NCI-H460 (cell line): ENCODE measurements at regions not wholly inside any gene's neighbourhood (a gene's known extent, or its start where the extent isn't known, plus 50 kb on each side); places are given as distances from the start of the nearest gene placed in this dataset.
"Not testable (repeated sequence)": the region's sequence is repeated elsewhere in the genome, so short reads cannot be mapped to it uniquely, and the experiment has no call there.

Source experiments
- DNase-seq: peaks from one replicate; pipeline ENCODE4 v3.0.0-alpha.2; 2016; ENCODE audit warnings: low read depth; ENCODE audit errors: extremely low read depth

- DNase-seq: not testable (repeated sequence)
Observed at GRCh38 chr2:209261366-209262053, 162.3 kb upstream of the MAP2 start.

DNA sequence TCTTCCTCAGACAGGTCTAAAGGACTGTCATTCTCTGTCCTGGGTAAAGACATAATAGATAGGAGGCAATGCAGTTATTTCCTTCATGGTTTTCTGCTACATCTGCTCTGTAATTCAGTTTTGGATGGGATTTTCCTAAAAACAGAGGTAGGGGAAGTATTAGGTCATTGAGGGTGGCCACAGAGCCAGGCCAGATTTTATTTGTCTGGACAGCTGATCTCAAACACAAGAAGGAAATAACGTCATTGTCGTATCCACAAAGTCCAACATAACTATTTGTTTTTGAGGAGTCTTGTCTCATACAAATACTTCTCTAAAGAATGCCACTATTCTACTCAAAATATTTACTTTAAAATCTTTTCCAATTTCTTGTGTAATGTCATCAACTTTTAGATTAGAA is 154.8 kb upstream of the MAP2 start:
- no peak for DNase-seq

DNA sequence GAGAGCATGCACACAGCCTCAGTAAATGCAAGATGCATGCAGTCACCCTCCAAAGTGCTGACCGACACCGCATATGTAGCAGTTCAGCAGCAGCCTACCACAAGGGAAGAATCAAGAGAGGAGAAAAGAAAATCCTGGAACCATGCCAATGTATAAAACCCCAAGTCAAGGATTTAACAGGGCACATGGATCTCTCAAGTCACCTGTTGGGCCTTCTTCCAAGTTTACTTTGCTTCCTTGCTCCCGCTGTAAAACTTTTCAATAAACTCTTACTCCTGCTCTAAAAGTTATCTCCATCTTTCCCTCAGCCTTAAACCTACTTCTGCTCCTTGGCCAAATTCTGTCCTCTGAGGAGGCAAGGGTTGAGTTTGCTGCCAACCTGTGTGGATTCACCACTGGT is 147.8 kb upstream of the MAP2 start:
- DNase-seq: no peak

GRCh38 chr2:209277444-209277843 is 146.4 kb upstream of the MAP2 start:
- DNase-seq: no peak

DNA sequence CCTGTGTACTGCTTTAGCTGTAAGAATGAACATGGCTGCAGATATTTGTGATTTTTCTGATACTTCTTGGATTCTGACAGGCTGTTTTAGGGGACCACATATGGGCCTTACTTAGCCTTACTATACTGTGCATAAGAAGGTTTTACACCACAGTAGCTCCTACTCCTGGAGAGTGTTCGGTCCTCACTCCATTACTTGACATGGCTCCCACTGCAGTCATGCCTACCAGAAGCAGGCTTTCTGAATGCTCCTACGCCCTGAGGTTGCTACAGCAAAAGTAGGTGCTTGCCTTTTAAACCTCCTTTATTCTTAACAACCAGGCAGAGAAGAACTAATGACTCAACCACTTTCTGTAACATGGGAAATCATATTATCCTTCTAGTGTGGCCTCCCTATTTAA is 125.2 kb upstream of the MAP2 start:
- DNase-seq: no peak

- not testable (repeated sequence) for DNase-seq
Observed at GRCh38 chr2:209299478-209299877, 124.4 kb upstream of the MAP2 start.

- DNase-seq: not testable (repeated sequence)
Observed at GRCh38 chr2:209300766-209301165, 123.1 kb upstream of the MAP2 start.

- no peak for DNase-seq
Observed at GRCh38 chr2:209305026-209305425, 118.8 kb upstream of the MAP2 start.

DNA sequence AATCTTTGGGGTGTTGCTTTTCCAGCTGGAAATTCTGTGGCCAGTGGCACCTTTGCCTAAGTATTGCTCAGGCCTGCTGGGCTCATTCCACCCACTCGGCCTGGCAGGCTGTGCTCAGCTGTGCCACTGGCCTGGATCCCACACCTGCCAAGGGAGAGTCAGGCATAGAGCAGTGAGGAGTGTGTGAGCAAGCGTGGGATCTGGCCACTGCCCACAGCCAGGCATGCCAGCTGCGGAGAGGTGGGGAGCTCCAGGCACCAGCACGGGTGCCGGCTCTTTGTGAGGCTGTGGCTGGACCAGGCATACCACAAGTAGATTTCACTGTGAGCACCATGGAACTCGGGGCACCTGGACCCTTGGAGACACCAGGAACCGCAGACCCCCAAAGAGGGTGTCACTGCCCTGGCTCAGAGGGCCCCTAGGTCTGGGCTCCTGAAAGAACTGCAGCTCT is 118.1 kb upstream of the MAP2 start:
- no peak for DNase-seq

DNA sequence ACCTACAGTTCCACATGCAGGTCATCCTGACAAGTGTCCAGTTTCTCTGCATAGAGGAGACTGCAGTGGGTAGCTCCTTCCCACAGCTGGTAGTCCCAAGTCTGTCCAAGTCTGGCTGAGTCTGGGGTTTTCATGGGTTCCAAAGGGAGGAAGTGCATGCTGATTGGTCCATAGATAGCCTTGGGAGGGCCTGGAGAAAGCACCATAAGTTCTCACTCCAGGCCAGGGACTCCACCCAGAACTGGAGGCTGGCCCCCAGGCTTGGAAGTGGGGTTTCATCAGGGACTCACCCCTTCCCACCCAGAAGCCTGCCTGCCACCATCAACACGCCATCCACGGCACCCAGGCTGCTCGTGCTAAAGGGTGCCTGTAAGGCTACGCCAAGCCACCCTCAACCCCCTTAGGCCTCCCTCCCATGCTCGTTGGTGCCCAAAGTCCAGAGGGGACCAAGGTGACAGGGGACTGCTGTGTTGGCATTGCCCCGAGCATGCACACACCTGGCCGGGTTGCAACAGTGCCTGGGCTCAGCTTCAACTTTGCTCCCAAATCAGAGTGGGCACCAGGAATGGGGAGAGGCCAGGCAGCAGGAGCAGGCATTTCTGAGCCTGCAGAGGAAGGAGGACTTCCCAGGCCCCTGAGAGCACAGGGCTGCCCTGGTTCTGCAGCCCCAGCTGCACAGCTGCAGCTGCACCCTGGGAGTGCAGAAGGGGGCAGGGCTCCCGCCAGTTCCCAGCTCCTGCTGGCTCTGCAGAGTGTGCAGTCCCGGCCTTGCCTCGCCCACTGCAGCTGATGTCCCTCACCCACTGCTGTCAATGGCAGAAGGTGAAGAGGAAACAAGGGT is 116.5 kb upstream of the MAP2 start:
- no peak for DNase-seq

DNA sequence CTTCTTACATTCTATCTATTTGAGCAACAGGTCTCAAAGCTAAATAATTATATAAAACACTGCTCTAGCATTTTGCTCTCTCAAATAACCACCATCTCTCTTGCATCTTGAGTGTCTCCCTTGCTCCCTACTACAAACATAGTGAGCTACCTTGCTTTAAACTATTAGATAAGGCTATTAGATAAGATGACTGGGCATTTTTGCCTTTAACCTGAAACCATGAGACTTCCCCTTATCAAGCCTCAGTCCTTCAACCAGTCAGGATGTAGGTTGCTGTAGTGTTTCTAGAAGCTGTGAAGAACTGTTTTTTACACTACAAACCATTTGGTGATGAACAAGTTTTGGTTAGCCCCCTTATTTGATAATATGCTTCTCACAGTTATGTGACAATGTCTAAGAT is 115.4 kb upstream of the MAP2 start:
- DNase-seq: no peak

DNA sequence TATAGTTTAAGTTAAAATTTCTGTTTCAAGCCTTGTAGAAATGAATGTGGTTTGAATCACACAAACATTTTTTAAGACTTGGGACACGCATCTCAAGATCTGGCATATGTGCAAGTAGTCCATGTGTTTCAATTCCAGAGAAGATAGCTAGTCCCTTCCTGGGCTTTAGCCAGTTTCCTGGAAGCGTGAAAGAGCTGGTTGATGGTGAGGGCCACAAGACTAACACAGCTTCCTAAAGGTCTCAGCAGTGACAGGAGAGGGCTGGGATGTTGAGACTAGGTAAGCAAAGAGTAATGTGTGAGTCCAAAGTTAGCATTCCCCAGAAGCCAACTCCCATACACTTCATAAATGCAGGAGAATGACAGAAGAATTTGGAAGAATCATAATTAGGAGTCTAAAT is 111.9 kb upstream of the MAP2 start:
- no peak for DNase-seq

GRCh38 chr2:209312450-209312849 is 111.4 kb upstream of the MAP2 start:
- DNase-seq: not testable (repeated sequence)

GRCh38 chr2:209314653-209315052 is 109.2 kb upstream of the MAP2 start:
- no peak for DNase-seq

DNA sequence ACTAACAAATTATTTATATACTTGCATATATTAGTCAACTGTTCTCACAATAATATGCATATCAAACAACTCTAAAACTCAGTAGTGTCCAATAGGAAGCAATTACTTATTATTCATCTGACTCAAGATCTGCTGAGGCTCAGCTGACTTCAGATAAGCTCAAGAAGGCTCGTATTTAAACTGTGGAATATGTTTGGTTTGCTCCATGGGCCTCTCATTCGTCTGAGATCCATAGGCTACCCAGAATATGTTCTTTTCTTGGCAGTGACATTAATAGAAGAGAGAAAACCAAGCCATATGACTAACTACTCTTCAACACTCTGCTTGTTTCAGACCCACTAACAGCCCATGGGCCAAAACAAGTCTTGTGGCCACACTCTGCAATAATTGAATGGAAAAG is 107.7 kb upstream of the MAP2 start:
- DNase-seq: no peak

- no peak for DNase-seq
Observed at GRCh38 chr2:209321076-209321475, 102.8 kb upstream of the MAP2 start.

DNA sequence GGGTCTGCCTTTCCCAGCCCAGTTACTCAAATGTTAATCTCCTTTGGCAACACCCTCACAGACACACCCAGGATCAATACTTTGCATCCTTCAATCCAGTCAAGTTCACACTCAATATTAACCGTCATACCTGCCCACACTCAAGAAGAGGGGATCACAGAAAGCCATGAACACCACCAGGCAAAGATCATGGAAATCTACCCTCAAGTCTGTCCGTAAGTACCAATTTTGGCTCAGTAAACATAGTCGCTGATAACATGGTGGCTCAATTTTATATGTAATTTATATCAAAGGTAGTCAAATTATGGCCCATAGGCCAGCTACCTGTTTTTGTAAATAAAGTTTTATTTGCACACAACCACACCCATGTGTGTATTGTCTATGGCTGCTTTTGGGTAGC is 102.3 kb upstream of the MAP2 start:
- DNase-seq: no peak

- DNase-seq: no peak
Observed at GRCh38 chr2:209322041-209322440, 101.8 kb upstream of the MAP2 start.

- peak; percentile 11 for DNase-seq
Observed at GRCh38 chr2:209322905-209323512, 100.8 kb upstream of the MAP2 start.

DNA sequence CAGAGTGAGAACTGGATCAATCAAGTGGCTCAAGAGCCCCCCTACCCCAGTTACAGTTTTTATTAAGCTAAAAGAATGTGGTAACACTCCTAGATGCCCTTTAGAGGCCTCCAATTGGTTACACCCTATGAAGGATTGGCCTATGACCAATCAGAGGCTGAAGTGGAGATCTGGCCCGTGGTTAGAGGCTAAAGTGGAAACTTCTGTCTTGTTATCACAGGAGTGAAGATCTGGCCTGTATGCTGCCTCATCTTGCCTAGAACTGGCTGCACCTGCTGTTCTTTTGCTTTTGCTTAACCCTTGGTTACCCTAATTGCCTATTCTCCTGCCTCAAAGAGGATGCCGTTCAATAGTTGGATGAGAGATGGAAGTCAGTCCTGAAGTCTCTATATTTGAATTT is 100.1 kb upstream of the MAP2 start:
- no peak for DNase-seq

DNA sequence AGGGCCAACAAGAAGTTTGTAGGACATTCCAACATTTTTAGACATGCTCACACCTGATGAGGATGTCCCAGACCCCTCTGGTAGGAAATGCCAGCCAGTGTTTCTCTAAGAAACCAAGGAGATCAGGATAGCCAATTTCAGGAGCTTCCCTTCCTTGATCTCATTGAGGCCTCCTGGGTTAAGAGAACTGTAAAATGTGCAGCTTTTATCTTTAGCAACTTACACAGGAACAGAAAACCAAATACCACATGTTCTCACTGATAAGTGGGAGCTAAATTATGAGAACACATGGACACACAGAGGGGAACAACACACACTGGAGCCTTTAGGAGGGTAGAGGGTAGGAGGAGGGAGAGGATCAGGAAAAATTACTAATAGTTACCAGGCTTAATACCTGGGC is 99.6 kb upstream of the MAP2 start:
- DNase-seq: no peak
